Omental fat pad (tissue), 3 donors: ENCODE measurements at regions not wholly inside any gene's neighbourhood (a gene's known extent, or its start where the extent isn't known, plus 50 kb on each side); places are given as distances from the start of the nearest gene placed in this dataset.

ENCODE experiments used
- ATAC-seq: fragments of 150-250 bp; one replicate; pipeline ENCODE4 v1.9.1; 2016; ENCODE audit warnings: mild to moderate bottlenecking, moderate library complexity; ENCODE audit not compliant: low FRiP score
- DNase-seq: peaks from one replicate; pipeline ENCODE4 v3.0.0-alpha.2; 2019; ENCODE audit warnings: low spot score
- CTCF ChIP-seq, 3 donors: fragments of 450-650 bp; IDR thresholded peaks; one replicate each; pipeline ENCODE4 v1.5.1; 2016 to 2017; ENCODE audit warnings: antibody characterized with exemption in 3 of 3, mild to moderate bottlenecking in 3 of 3, moderate library complexity in 2 of 3

- no peak for DNase-seq
- no peak for TF ChIP-seq CTCF (IDR thresholded peaks at IDR 0.05)
- no peak for ATAC-seq
Observed at GRCh38 chr12:68410018-68410660, 78.0 kb upstream of the MDM1 start.

- TF ChIP-seq CTCF (IDR thresholded peaks at IDR 0.05) = no peak
- ATAC-seq (no peak), DNase-seq (no peak)
Observed at GRCh38 chr12:68411371-68411770, 79.2 kb upstream of the MDM1 start.

- TF ChIP-seq CTCF (IDR thresholded peaks at IDR 0.05) = no peak
- no peak for ATAC-seq
- DNase-seq = no peak
Observed at GRCh38 chr12:68414988-68415387, 82.8 kb upstream of the MDM1 start.

- DNase-seq (no peak), ATAC-seq (no peak)
Observed at GRCh38 chr12:68416350-68416749, 84.2 kb upstream of the MDM1 start.

GRCh38 chr12:68416826-68417225 is 84.7 kb upstream of the MDM1 start:
- no peak for ATAC-seq
- TF ChIP-seq CTCF (IDR thresholded peaks at IDR 0.05) = no peak
- no peak for DNase-seq

More at GRCh38 chr12:68416350-68416749, 84.2 kb upstream of the MDM1 start:
- TF ChIP-seq CTCF (IDR thresholded peaks at IDR 0.05) = no peak

- no peak for DNase-seq
- no peak for TF ChIP-seq CTCF (IDR thresholded peaks at IDR 0.05)
- no peak for ATAC-seq
Observed at GRCh38 chr12:68418137-68418460, 85.9 kb upstream of the MDM1 start.

GRCh38 chr12:68420225-68421010 is 88.3 kb upstream of the MDM1 start:
- no peak for TF ChIP-seq CTCF (IDR thresholded peaks at IDR 0.05)
- DNase-seq (no peak), ATAC-seq (no peak)
